Pancreas (tissue), 10 donors: ENCODE measurements at regions not wholly inside any gene's neighbourhood (a gene's known extent, or its start where the extent isn't known, plus 50 kb on each side); places are given as distances from the start of the nearest gene placed in this dataset.

Experiments
- ATAC-seq, 4 donors: fragments of 200-7000 bp; cut with Tn5 transposase; one replicate each; pipeline versions ENCODE4 v1.8.0 to v1.9.1; 2020; ENCODE audit warnings: mild to moderate bottlenecking in 4 of 4, moderate library complexity in 4 of 4
- DNase-seq, 6 donors: peaks; one replicate each; pipeline ENCODE4 v3.0.0-alpha.2; 2020
- FAIRE-seq: peaks from 2 replicates; lab custom pipeline; 2012; peaks lifted over from hg19 to GRCh38; lab: Jason Lieb, UNC
- H3K27ac ChIP-seq, 4 donors: fragments of 200-600 bp; sonication (generic); 1 replicate in 3 of 4; 2 replicates in 1 of 4; pipeline versions ENCODE4 v1.5.0 to v1.8.0; 2020
- H3K27me3 ChIP-seq, 4 donors: fragments of 200-600 bp; one replicate each; pipeline ENCODE4 v1.8.0; 2021
- H3K36me3 ChIP-seq, 3 donors: fragments of 200-600 bp; sonication (generic) in 1 of 3; one replicate each; pipeline versions ENCODE4 v1.5.0 to v1.8.0; 2020 to 2021
- H3K4me1 ChIP-seq, 3 donors: fragments of 200-600 bp; one replicate each; pipeline ENCODE4 v1.8.0; 2021
- H3K4me3 ChIP-seq, 4 donors: fragments of 200-600 bp; sonication (generic) in 2 of 4; one replicate each; pipeline versions ENCODE4 v1.5.0 to v1.8.0; 2020 to 2021
- H3K9me3 ChIP-seq, 4 donors: fragments of 200-600 bp; one replicate each; pipeline ENCODE4 v1.8.0; 2021
- CTCF ChIP-seq, 4 donors: fragments of 200-600 bp; sonication (generic) in 3 of 4; IDR thresholded peaks; one replicate each; pipeline versions ENCODE4 v1.5.0 to v1.8.0; 2021; ENCODE audit warnings: antibody characterized with exemption in 4 of 4
- WGBS, 2 donors: extraction: QIAGEN DNeasy Blood & Tissue Kit; methylation state at CpG; one replicate each; pipeline ENCODE4 v1.1.7; 2013; 5-methylcytosine and 5-hydroxymethylcytosine counted together
- intact Hi-C, 3 donors: fragments of 100-400 bp; cut with DNase I; formaldehyde crosslinking; loops; one replicate each; pipeline versions ENCODE4 v1.11.1 to v1.14.2; 2022
- donor health status: healthy with polysubstance abuse.
- donor health status: DM: no; HTN: no; CAD: no; lungs with moderate emphysema.
- donor health status: DM: no; HTN: no; CAD: no.
- donor health status: control.
- donor health status: control.
- donor health status: Bipolar disorder and iron deficiency.
- donor health status: DM: yes; HTN: yes; CAD: no.
- donor health status: DM: no; HTN: no; CAD: no.
- donor health status: DM: no; HTN: no; CAD: no.
- donor health status: DM: yes; HTN: yes; CAD: no.

DNA sequence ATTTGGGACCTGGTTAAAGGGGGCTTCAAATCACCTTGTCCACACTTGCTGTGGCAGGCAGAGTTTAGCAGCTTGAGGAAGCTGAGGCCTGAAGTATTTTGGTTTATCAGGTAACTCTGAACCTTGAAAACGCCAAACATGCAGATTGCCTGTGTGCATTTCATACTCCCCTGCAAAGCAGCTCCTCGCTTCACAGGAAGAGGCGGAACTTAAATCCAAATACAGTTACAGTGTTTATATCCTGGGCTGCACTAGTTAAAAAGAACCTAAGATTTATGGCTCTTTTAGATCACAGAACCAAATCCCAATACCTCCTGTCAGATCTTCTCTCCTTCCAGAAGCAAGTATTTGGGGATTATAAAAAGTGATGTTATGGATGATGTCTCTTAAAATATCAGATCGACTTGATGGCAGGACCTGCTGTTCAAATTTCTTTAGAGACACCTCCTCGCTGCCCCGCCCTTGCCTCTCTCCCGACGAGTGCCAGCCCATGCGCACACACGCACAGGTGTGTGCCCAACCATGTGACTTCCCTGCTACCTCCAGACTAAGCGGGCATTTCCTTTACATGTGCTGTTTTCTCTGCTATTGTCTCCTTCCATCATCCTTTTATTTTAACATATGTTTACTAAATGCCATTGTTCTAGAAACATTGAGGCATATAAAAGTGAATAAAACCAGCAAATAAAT, 224.6 kb upstream of the FOXQ1 start:
- no peaks in the 10 kb centered on the region for H3K9me3 ChIP-seq
- ATAC-seq (peak; percentile 76 to 89 (median 86)), DNase-seq (peak in 3 of 6 donors; percentile 47 to 65 (median 52)), FAIRE-seq (no peak)
- no peak for TF ChIP-seq CTCF (IDR thresholded peaks at IDR 0.05)
- intact Hi-C loops: no loop called here
- peaks cover 0 to 13% (median 11%) of the 10 kb centered on the region in 3 donors for H3K4me1 ChIP-seq
- H3K4me3 ChIP-seq: no peak overlapping the region
- 29 to 44% methylated on average over 11 of the region's 11 CpGs for WGBS, 2 donors
- no peaks in the 10 kb centered on the region for H3K27me3 ChIP-seq
- H3K27ac ChIP-seq: peak overlapping the region in 2 of 4 donors; percentile 57 to 59
- no peaks in the 10 kb centered on the region for H3K36me3 ChIP-seq

DNA sequence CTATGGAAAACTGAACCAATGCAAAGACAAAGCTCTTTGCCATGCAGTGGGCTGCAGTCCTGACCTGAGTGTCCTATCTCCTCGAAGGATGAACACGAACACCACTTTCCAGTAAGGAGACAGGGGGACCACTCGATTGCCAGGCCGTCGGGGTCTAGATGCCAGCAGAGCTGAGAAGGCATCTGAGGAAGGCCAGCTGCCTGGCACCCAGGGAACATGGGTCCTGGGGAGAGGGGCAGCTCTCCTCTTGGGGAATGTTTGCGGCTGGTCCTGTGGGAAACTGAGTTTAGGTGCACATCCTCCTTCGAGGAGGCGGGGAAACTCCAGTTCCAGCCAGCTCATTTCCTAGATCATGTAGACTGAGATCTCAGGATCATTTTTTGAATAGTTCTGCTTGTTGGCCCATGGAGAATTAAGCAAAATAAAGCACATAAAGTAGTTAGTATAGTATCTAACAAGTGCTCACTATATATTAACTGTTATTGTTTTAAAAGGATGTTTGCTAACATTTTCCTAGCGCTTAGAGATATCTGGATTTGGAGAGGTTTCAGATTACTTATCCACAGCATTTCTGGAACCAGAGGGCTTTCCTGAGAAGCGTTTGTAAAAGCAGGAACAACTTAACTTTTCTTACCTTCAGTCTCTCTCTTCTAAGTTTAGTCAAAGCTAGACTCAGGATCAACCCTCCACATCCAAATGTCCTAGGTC, 225.3 kb upstream of the FOXQ1 start:
- intact Hi-C loops: no loop called here
- TF ChIP-seq CTCF (IDR thresholded peaks at IDR 0.05): no peak
- no peaks in the 10 kb centered on the region for H3K27me3 ChIP-seq
- H3K4me3 ChIP-seq: no peak overlapping the region
- FAIRE-seq (no peak), ATAC-seq (peak in 3 of 4 donors; percentile 6 to 52 (median 9)), DNase-seq (no peak)
- peak overlapping the region in 2 of 4 donors; percentile 57 to 59 for H3K27ac ChIP-seq
- 71 to 77% methylated on average over 10 of the region's 10 CpGs for WGBS, 2 donors
- H3K4me1 ChIP-seq: peaks cover 0 to 18% (median 14%) of the 10 kb centered on the region in 3 donors
- H3K36me3 ChIP-seq: no peaks in the 10 kb centered on the region
- H3K9me3 ChIP-seq: no peaks in the 10 kb centered on the region

- intact Hi-C loops: no loop called here
- H3K9me3 ChIP-seq: no peaks in the 10 kb centered on the region
- peak overlapping the region in 2 of 4 donors; percentile 49 to 50 for H3K27ac ChIP-seq
- FAIRE-seq (no peak), ATAC-seq (no peak), DNase-seq (no peak)
- no peak overlapping the region for H3K4me3 ChIP-seq
- no peaks in the 10 kb centered on the region for H3K27me3 ChIP-seq
- no peaks in the 10 kb centered on the region for H3K36me3 ChIP-seq
- WGBS, 2 donors: 62 to 68% methylated on average over 11 of the region's 11 CpGs
- H3K4me1 ChIP-seq: peaks cover 7 to 24% (median 21%) of the 10 kb centered on the region in 3 donors
- no peak for TF ChIP-seq CTCF (IDR thresholded peaks at IDR 0.05)
Observed at GRCh38 chr6:1082285-1082935, 229.5 kb upstream of the FOXQ1 start.

DNA sequence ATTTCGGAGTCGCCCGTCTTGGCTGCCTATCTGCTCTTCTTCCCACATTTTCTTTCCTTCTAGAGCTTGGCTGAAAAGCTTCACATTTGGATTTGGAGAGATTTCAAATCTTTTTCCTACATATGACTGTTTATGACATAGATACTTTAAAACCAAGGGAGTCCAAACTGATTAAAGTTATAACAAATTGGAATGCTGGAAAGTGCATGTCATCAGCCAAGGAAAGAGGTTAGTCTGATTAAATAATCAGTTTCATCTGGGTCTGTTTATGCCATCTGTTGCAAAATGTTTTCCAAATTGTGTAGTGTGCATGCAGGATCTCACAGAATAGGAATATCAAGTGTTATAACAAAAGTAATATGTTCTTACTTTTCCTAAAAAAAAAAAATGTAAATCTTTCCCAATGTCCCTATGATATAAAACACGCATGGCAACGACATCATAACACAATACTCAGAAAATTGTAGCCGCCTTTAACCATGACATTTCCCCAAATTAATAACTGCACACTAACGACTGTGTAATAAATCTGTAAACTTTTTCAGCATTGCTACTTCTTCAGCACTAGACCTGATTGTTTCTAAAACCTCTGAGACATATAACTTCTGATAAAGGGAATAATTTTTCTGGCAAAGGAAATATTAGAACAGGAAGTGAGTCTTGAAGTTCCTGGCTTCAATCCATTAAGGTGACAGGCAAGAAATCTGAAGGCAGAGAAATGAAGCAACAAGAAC, 230.2 kb upstream of the FOXQ1 start:
- Histone ChIP-seq H3K9me3 (no peaks in the 10 kb centered on the region), H3K36me3 (no peaks in the 10 kb centered on the region), H3K4me1 (peaks cover 7 to 18% (median 15%) of the 10 kb centered on the region in 3 donors), H3K27ac (peak overlapping the region in 3 of 4 donors; percentile 11 to 50 (median 49)), H3K27me3 (no peaks in the 10 kb centered on the region), H3K4me3 (no peak overlapping the region)
- TF ChIP-seq CTCF (IDR thresholded peaks at IDR 0.05): no peak
- peak; percentile 59 for FAIRE-seq
- intact Hi-C loops: no loop called here
- WGBS, 2 donors: 20 to 27% methylated on average over 7 of the region's 7 CpGs
- peak; percentile 13 to 58 (median 46) for ATAC-seq
- DNase-seq: no peak
